GM19324 (cell line): ENCODE measurements at regions not wholly inside any gene's neighbourhood (a gene's known extent, or its start where the extent isn't known, plus 50 kb on each side); places are given as distances from the start of the nearest gene placed in this dataset.

Source experiments
- ATAC-seq: cut with Tn5 transposase; IDR thresholded peaks from one replicate; pipeline ENCODE4 v1.9.1; 2021; ENCODE audit warnings: mild to moderate bottlenecking, moderate library complexity; ENCODE audit not compliant: unreplicated experiment, low FRiP score

DNA sequence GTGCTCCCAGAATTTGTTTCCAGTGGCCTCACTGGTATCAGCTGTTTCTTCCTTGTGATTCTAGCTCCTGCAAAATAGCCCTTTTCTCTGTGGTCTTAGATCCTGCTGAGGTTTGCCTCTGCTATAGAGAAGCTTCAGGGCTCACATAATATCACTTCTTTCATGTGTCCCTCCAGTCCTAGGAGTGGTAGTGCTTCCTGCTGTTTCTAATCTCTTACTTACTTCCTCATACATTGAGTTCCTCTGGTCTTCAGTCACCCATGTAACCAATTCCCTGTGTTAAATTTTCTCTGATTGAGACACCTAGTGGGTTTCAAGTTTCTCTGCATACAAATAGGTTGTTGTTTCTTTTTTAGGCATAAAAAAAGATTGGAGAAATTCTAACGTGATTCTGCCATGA is 1567.9 kb downstream of the ARAP2 start:
- no peak for ATAC-seq

DNA sequence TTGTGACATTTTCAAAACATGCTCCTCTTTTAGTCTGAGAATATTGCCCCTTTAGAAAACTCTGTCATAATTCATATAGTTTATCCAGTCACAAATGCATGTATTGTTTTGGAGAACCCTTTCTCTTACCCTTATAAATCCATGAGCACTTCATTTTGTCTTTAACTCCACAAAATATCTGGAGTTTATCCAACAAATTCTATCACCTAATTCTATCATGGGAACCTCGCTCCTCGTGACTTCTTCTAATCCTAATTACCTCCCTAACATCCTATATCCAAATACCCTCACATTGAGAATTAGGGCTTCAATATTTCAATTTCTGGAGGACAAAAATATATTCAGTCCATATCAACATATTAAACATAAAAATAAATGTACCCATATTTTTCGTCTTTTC is 1565.9 kb downstream of the ARAP2 start:
- ATAC-seq = no peak

DNA sequence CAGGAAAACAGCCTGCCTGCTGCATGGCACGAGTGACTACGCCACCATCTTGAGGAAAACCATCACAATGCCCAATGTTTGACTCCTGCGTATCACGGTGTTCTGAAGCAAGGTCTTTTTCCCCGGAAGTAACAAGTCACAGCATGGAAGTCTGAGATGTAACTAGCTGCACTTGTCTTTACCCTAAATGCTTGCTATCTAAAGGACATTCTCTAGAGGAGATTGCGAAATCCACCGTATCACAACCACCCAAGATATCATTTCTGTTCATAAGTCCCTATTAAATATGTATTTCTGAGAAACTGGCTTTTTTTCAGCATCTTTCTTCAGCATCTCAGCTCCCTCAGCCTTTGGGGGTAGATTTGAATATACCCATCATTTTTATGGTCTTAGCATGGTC is 1565.1 kb downstream of the ARAP2 start:
- no peak for ATAC-seq

DNA sequence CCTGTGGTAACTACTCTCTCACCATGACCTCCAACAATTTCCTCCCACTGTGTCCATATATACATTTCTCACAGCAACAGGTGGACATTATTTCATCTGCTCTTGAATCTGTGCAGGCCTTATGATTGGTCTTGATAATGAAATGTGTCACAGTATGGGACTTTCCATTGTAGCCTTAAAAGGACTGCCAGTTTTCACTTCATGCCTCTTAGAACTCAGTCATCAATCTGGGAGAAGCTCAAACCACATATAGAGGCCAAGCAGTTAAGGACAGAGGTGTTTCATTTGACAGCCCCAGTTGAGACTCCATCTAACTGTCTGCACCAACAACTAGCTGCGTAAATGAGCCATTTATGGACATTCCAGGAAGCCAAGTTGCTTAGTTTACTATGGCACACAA is 1534.8 kb downstream of the ARAP2 start:
- ATAC-seq = no peak

DNA sequence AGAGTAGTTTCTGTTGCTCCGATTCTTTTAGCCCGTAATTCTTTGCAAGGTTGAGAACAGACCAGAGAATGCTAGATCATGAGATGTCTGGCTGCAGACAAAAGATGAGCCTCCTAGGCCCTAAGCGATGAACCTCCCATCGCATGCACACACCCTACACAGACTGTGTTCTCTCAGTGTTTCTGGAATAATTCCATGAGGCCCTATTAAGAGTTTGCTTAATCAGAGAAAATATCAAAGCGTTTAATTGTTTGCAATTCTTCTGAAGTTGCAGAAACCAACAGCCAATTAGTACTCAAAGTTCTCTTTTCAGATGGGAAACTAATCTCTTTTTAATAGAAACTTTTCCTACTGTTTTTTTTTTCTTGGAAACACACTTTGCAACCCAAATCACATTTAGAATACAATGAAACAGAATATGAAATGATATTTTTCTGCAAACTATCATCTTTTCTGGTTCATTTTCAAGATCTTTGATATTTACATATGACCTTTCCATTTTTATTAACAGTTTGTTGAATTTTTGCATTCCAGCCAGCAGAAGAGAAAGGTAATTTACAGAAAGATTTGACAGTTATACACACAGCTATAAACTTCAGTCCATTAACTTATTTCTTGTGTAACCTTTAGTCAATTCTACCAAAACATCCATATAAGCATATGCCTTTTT is 1525.6 kb downstream of the ARAP2 start:
- ATAC-seq = no peak

DNA sequence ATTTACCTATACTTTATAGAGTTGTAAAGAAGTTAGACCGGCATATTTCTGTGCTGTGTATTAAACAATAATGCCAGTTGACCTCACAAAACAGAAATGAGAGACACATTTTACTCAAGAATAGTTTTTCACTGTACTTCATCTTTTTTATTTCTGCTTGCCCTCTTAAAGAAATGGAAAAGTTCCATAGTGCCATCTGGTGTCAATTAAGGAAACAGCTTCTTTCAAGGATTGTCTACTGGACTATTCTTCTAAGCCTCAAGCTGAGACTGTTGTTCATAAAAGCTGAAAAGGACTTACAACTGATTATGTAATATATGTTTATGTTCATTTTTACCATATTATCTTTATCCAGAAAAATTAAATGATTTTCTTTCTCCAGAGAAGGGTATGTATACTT is 1523.7 kb downstream of the ARAP2 start:
- ATAC-seq = no peak

DNA sequence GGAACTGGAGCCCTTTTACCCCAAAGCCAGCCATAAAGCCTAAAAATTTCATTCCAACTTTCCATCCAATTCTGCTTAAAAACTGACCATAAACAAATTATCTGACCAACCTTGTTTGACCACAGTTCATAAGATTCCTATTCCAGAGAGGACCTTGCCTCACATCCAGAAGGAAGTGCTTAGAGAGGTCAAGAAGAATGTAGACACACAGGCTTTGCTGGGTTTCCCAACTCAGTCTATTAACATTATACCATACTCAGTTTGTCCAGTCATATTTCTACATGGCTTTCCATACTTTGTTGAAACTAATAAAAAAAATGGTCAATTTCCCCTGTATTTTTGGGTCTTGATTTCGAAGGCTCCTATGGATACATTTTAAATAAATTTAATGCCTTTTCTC is 1522.5 kb downstream of the ARAP2 start:
- no peak for ATAC-seq

DNA sequence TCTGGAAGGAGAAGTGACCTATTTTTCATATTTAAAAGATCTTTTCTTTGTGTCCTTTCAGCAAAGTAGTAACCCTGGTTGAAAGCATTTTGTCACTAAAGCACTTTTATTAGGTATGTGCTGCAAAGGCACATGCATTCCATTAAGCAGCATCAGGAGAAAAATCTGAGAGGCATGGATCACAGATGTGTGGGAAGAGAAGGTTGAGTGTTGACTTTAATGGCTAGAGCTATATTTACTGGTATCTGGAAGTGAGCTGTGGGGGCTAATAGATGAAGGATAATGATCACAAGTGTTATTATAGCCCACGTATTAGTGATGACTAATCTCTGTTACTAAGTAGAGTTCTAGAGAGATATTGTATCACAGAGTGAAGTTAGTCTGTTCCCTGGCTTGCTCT is 1520.7 kb downstream of the ARAP2 start:
- ATAC-seq = no peak

DNA sequence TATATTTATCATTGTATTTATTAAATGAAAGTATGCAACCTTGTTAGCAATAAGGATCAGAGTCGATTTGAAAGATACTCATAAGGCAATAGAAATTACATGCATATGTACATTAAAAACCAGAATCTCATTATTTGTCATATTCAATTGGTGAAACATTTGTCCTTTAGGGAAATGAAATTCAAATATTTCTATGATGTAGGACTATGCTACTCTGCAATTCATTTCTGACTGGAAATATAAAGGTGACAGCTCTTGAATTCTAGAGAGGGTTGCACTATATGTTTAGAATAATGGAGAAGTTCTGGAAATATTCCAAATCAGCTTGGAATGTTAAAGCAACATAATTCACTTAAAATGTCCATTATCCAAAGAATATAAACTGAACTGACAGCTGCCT is 1519.8 kb downstream of the ARAP2 start:
- ATAC-seq = no peak

DNA sequence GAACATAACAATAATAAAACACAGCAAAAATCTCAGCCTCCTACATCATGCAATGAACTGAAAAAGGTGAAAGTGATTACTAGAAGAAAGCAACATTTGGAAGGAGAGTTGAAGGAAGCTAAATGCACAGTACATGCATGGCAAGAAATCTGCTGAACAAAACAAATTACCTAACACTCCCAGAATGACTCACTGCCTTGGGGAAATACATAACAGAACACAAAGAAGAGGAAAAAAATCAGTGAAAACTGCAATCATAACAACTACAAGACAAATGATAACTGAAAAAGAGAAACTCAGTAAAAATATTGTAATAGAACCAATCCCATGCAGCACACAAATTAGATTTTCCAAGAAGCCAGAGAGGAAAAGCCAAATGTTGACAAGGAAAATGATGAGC is 1513.2 kb downstream of the ARAP2 start:
- no peak for ATAC-seq

DNA sequence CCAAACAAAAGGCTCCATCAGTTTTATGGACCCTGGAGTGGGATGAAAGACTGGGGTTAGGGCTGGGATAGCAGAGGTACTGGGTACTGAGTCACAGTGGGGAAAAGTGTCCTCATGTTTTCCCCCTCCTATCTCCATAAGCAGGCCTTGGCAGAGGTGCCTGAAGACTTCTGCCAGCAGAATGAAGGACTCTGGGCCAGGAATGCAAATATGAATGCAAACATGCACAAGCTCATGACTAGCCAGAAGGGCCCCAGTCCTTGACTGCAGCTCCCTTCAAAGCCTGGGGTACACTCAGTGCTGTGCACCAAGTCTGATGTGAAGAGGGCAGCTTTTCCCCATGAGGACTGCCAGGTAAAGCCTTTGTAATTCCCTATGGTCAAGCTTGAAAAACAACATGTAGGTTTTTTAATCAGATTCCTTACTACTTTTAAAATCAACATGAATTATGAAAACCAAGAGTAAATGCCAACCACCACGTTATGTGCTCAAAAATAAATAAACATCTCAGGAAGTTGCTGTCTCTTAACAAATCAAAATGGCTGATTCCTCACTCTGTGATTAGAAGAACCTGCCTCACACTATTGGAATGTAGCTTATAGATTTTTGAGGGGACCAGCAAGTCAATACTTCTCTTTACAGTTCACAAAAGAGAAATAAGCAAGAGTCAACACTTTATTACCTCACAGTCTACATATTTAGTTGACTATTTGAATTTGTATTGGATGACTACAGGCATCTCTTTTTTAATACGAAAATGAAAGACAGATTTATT is 1512.0 kb downstream of the ARAP2 start:
- no peak for ATAC-seq

DNA sequence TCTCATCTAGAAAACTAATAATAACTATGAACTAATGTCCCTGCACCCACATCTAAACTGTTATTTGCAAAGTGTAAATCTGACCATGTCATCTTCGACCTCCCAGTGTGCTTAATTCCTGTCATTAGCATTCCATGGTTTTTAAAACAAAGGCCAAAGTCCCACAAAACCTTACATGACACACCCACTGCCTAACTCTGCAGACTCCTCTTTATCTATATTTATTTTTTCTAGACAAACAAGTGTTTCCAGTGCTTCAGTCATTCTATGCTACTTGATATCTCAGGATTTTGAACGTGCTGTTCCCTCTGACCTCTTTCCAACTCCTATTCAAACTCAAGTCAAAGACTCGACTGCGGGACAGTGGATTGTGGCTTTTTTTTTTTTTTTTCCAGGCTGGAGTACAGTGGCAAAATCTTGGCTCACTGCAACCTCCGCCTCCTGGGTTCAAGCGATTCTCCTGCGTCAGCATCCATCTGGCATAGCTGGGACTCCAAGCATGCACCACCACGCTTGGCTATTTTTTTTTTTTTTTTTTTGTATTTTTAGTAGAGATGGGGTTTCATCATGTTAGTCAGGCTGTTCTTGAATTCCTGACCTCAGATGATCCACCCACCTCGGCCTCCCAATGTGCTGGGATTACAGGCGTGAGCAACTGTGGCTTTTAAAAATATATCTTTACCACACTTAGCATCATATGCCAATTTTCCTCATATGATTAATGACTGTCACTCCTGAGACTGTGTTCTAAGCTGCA is 1511.0 kb downstream of the ARAP2 start:
- no peak for ATAC-seq

DNA sequence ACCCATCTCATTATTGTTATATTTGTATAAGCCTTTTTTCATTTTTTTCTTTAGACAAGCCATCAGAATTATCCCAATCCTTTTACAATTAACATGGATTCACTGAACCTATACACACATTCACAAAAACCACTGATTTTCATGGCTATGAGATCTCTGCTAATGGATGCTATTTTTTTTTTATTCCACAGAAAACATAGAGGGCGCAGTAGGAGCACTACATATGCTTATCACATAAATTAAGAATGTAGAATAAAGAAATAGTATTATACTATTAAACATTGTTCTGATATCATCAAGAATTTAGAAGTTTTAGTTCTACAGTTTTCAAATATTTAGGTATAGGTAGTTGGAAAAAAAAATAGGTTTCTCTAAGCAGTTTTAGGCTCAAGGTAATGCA is 1477.4 kb downstream of the ARAP2 start:
- ATAC-seq = no peak

DNA sequence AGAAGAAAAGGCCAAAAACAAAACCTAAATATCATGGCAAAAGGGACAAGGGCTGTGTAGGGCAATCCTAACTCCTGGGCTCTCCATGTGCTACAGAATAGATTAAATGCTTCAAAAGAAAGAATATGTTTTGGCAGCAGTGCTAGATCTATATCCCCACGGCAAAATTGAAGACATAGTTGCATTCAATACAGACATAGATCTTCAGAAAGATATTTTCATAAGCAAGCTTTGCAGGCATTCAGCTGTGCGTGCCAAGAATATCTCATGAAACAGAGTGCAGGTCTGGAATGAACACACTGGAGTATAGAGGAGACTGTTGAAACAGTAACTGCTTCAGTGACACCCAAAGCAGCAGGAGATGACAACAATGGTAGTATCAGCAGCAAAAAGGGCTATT is 1476.9 kb downstream of the ARAP2 start:
- no peak for ATAC-seq

DNA sequence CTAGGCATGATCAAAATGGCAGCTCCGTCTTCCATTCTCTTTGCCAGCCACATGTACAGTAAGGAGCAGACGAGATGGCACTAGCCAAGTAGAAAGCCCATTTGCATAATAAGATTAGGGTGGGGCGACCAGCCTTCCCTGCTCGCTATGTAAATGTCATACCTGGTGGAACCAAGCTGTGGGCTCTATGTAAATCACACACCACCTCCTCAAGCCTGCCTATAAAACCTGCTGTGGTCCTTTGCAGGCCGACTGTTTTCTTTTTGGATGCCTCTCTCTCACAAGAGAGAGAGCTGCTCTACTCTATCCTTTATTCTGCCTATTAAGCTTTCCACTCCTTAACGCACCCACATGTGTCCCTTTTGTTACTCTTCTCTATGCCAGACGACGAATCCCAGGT is 1472.7 kb downstream of the ARAP2 start:
- no peak for ATAC-seq

DNA sequence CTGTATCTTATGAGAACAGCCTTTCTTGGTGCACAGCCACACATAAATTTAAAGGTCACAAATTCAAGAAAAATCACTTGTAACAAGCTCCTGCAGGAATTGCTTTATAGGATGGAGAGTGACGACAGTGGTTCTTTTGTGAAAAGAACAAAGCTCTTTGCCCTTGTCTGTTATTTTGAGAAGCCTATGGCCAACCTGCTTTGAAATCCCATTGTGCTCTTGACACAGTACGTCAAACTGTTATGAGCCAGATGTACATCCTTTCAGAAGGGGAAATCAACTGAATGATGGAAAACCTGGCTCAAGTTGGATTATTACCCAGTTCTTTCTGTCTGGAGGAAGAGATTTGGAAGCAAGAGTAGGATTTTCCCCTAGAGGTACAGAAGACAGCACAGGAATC is 1454.2 kb downstream of the ARAP2 start:
- ATAC-seq = no peak

DNA sequence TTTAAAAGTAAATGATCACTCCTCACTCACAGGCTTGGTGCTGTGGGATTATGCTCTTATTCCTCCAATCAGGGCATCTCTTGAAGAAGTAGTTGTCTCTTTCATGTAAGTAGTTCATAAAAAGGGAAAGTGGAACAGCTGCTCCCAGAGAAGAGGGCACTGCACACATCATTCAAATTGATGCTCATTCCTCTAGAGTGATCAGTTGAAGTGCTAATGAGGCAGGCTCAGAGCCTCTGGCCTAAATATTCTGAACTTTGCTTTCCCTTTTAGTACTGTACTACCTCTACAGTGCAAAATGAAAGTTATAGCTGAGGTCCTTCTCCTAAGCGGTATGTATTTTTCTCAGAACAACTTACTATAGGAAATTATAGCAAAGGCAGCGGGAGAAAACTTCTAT is 1453.1 kb downstream of the ARAP2 start:
- no peak for ATAC-seq

DNA sequence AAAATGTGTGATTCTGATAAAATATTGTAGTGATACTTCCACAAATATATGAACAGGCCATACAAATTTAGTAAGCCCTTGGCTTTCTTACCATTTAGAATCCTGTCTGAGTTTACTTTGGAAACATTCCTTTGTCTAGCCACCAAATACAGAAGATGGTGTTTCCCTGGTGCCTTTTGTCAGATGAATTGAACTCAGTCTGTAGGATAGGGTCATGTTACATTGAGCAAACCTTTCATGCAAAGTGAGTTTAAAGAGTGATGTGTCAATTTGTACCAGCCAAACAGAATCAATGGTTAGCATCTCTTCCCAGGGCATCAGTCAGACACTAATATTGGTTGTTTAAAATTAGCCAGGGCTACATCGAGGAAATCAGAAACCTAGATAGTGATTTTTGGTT is 1443.4 kb downstream of the ARAP2 start:
- no peak for ATAC-seq

DNA sequence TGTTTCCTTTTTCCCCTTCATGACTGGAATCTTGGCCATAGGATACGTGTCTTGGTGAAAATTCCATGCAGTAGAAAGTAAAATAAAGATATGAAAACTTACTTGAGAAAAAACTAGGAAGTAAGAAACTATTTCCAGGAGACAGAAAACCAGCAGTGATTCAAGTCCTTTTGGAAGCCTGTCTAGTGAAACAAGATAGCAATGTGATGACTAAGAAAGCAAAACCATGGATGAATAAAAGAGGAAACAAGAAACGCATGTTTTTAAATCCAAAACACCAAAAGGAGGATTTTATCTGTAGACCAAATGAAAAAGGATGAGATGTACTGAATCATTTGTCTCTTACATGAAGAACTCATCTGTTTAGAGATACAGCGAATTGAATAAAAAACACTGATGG is 1430.0 kb downstream of the ARAP2 start:
- ATAC-seq = no peak

DNA sequence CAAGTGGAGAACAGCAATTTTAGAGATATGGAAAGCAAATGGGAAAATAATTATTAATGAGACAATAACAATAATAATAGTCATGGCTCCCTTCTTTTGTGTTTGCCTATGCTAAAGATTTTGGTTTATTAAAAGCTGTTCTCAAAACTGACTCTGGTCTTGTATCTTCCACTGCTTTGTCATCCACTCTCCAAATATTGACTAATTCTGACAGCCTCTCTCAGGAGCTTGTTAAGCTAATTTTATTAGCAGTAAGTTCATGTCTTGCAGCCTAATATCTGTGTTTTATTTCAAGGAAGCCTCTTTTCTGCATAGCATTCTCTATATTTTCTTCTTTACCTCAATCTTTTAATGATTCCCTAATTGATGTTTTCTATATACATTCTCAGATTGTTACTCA is 1419.8 kb downstream of the ARAP2 start:
- no peak for ATAC-seq

DNA sequence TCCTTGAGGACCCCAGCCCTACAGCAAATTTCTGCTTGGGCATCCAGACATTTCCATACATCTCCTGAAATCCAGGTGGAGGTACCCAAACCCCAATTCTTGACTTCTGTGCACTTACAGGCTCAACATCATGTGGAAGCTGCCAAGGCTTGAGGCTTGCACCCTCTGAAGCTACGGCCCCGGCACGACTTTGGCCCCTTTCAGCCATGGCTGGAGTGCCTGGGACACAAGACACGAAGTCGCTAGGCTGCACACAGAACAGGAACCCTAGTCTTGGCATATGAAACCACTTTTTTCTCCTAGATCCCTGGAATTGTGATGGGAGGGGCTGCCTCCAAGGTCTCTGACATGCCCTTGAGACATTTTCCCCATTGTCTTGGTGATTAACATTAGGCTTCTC is 1417.7 kb downstream of the ARAP2 start:
- no peak for ATAC-seq

DNA sequence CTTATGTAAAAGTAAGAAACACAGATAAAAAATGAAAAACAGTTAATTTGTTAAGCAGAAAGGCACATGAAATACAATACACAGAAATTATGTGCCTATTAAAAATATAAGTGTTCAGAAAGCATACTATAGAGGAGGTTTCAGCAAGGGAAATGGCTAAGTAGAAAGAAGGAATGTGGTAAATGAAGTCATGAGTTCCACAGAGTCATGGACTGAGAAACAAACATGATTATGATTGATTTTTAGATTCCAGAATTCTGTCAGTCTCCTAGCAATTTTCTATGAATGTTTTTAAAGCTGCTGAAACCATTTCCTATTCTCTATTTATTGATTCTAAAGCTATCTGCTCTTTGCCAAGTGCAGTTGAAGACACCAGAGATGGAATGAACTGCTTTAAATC is 1398.4 kb downstream of the ARAP2 start:
- no peak for ATAC-seq
